Uterus (tissue), 3 donors: ENCODE measurements at regions not wholly inside any gene's neighbourhood (a gene's known extent, or its start where the extent isn't known, plus 50 kb on each side); places are given as distances from the start of the nearest gene placed in this dataset.
"Not testable (repeated sequence)": the region's sequence is repeated elsewhere in the genome, so short reads cannot be mapped to it uniquely, and the experiment has no call there.

Experiments used
- DNase-seq, 2 donors: peaks; one replicate each; pipeline ENCODE4 v3.0.0-alpha.2; 2019 to 2020
- H3K27ac ChIP-seq, 2 donors: fragments of 200-600 bp; sonication (generic); 1 replicate in 1 of 2; 2 replicates in 1 of 2; pipeline ENCODE4 v1.5.1; 2016 to 2018
- H3K27me3 ChIP-seq, 2 donors: fragments of 200-600 bp; sonication (generic); one replicate each; pipeline ENCODE4 v1.5.1; 2018 to 2019; ENCODE audit warnings: control low read depth in 1 of 2
- H3K36me3 ChIP-seq, 2 donors: fragments of 200-600 bp; sonication (generic); one replicate each; pipeline ENCODE4 v1.5.1; 2019; ENCODE audit warnings: control low read depth in 1 of 2
- H3K4me1 ChIP-seq, 2 donors: fragments of 200-600 bp; sonication (generic); one replicate each; pipeline ENCODE4 v1.5.1; 2018 to 2019; ENCODE audit warnings: control low read depth in 1 of 2
- H3K4me3 ChIP-seq, 2 donors: fragments of 200-600 bp; sonication (generic); 1 replicate in 1 of 2; 2 replicates in 1 of 2; pipeline ENCODE4 v1.5.1; 2018 to 2019; ENCODE audit warnings: mild to moderate bottlenecking in 1 of 2
- H3K9me3 ChIP-seq, 2 donors: fragments of 200-600 bp; sonication (generic); one replicate each; pipeline ENCODE4 v1.5.1; 2019; ENCODE audit warnings: control low read depth in 1 of 2
- POLR2A ChIP-seq, 2 donors: fragments of 450-650 bp; IDR thresholded peaks; one replicate each; pipeline ENCODE4 v1.6.1; 2016; ENCODE audit warnings: antibody characterized with exemption in 2 of 2, mild to moderate bottlenecking in 1 of 2, moderate library complexity in 1 of 2
- intact Hi-C: fragments of 100-400 bp; cut with DNase I; formaldehyde crosslinking; loops from one replicate; pipeline ENCODE4 v1.15.1; 2023; ENCODE audit warnings: low total_unique reads
- donor health status: DM: yes; HTN: yes; CAD: no.

- intact Hi-C loops, DNase-seq, H3K4me3 ChIP-seq, H3K27ac ChIP-seq, H3K9me3 ChIP-seq, H3K27me3 ChIP-seq, H3K4me1 ChIP-seq, H3K36me3 ChIP-seq: not testable (repeated sequence)
Measured at GRCh38 chr10:47711428-47711827, 52.0 kb downstream of the SYT15B start.

- intact Hi-C loops, DNase-seq, H3K4me1 ChIP-seq, H3K27me3 ChIP-seq, H3K4me3 ChIP-seq, H3K27ac ChIP-seq, H3K36me3 ChIP-seq, H3K9me3 ChIP-seq: not testable (repeated sequence)
Measured at GRCh38 chr10:47710443-47710842, 52.9 kb downstream of the SYT15B start.

- H3K9me3 ChIP-seq, intact Hi-C loops, H3K27me3 ChIP-seq, H3K36me3 ChIP-seq, H3K4me1 ChIP-seq: not testable (repeated sequence)
- DNase-seq = peak; percentile 73 to 80
- H3K4me3 ChIP-seq = peak overlapping the region; percentile 28 to 41
- peak overlapping the region; percentile 63 to 70 for H3K27ac ChIP-seq
- TF ChIP-seq POLR2A (IDR thresholded peaks at IDR 0.05) = peak in 1 of 2 donors; percentile 42
Measured at GRCh38 chr10:47705698-47706414, 57.5 kb downstream of the SYT15B start.

- DNase-seq, H3K36me3 ChIP-seq, intact Hi-C loops, H3K27ac ChIP-seq, H3K4me3 ChIP-seq, H3K9me3 ChIP-seq, H3K27me3 ChIP-seq, H3K4me1 ChIP-seq: not testable (repeated sequence)
Measured at GRCh38 chr10:47701285-47701684, 62.1 kb downstream of the SYT15B start.

GRCh38 chr10:47699854-47700253 lies 63.5 kb downstream of the SYT15B start:
- intact Hi-C loops, H3K9me3 ChIP-seq, H3K4me1 ChIP-seq, H3K27ac ChIP-seq, H3K36me3 ChIP-seq, DNase-seq, H3K27me3 ChIP-seq, H3K4me3 ChIP-seq: not testable (repeated sequence)

GRCh38 chr10:47696170-47696569 lies 67.2 kb downstream of the SYT15B start:
- H3K9me3 ChIP-seq, intact Hi-C loops: not testable (repeated sequence)

GRCh38 chr10:47695149-47695548 lies 68.2 kb downstream of the SYT15B start:
- H3K27ac ChIP-seq, H3K4me3 ChIP-seq, H3K27me3 ChIP-seq, H3K36me3 ChIP-seq, intact Hi-C loops, DNase-seq, H3K9me3 ChIP-seq, H3K4me1 ChIP-seq: not testable (repeated sequence)

More at GRCh38 chr10:47696170-47696569, 67.2 kb downstream of the SYT15B start:
- not testable (repeated sequence) for H3K4me3 ChIP-seq, H3K27ac ChIP-seq, H3K4me1 ChIP-seq, H3K36me3 ChIP-seq, DNase-seq, H3K27me3 ChIP-seq

GRCh38 chr10:47690304-47690703 lies 73.1 kb downstream of the SYT15B start:
- DNase-seq, H3K4me3 ChIP-seq, H3K9me3 ChIP-seq, intact Hi-C loops, H3K27me3 ChIP-seq, H3K27ac ChIP-seq, H3K36me3 ChIP-seq, H3K4me1 ChIP-seq: not testable (repeated sequence)

- H3K36me3 ChIP-seq, H3K4me3 ChIP-seq, H3K27me3 ChIP-seq, H3K27ac ChIP-seq, DNase-seq, H3K9me3 ChIP-seq, H3K4me1 ChIP-seq, intact Hi-C loops: not testable (repeated sequence)
Measured at GRCh38 chr10:47683826-47684475, 79.4 kb downstream of the SYT15B start.

GRCh38 chr10:47681638-47681990 lies 81.8 kb downstream of the SYT15B start:
- H3K4me1 ChIP-seq, H3K4me3 ChIP-seq, H3K36me3 ChIP-seq, H3K27ac ChIP-seq, intact Hi-C loops, DNase-seq, H3K9me3 ChIP-seq, H3K27me3 ChIP-seq: not testable (repeated sequence)

- H3K4me1 ChIP-seq, intact Hi-C loops, DNase-seq, H3K36me3 ChIP-seq, H3K4me3 ChIP-seq, H3K27ac ChIP-seq, H3K9me3 ChIP-seq, H3K27me3 ChIP-seq: not testable (repeated sequence)
Measured at GRCh38 chr10:47680848-47681637, 82.3 kb downstream of the SYT15B start.

- H3K27ac ChIP-seq, intact Hi-C loops, H3K9me3 ChIP-seq, H3K36me3 ChIP-seq, H3K4me3 ChIP-seq, DNase-seq, H3K27me3 ChIP-seq, H3K4me1 ChIP-seq: not testable (repeated sequence)
Measured at GRCh38 chr10:47676102-47676501, 87.3 kb downstream of the SYT15B start.

- H3K4me3 ChIP-seq, intact Hi-C loops, H3K9me3 ChIP-seq, DNase-seq, H3K36me3 ChIP-seq, H3K27me3 ChIP-seq, H3K27ac ChIP-seq, H3K4me1 ChIP-seq: not testable (repeated sequence)
Measured at GRCh38 chr10:47675577-47675976, 87.8 kb downstream of the SYT15B start.
